IMR-90 (cell line): ENCODE measurements at regions not wholly inside any gene's neighbourhood (a gene's known extent, or its start where the extent isn't known, plus 50 kb on each side); places are given as distances from the start of the nearest gene placed in this dataset.

Source experiments
- ATAC-seq: fragments of 200-7000 bp; cut with Tn5 transposase; 2 replicates; pipeline ENCODE4 v1.9.1; 2020; ENCODE audit warnings: low read depth, mild to moderate bottlenecking, moderate library complexity
- BruUV-seq: library from RNA; stranded (reverse); fragments of 400-500 nt; replicated peaks from 2 replicates; lab custom pipeline; 2021; lab: Mats Ljungman, UMichigan
- CTCF ChIA-PET: fragments of 300-600 bp; formaldehyde crosslinking; extraction: SDS; loops from one replicate; lab custom pipeline; 2021; ENCODE audit warnings: antibody characterized with exemption; lab: Yijun Ruan, JAX
- POLR2A ChIA-PET: fragments of 300-600 bp; sonication (Branson Sonifier 250); formaldehyde crosslinking; loops from one replicate; lab custom pipeline; 2022; ENCODE audit warnings: antibody characterized with exemption; ENCODE audit not compliant: unreplicated experiment; lab: Charles Lee
- DNase-seq: peaks from one replicate; pipeline ENCODE4 v3.0.0; 2013
- H2AFZ ChIP-seq: replicated peaks from 2 replicates; pipeline ENCODE3; 2013; ENCODE audit warnings: low read length, mild to moderate bottlenecking; ENCODE audit not compliant: poor library complexity
- H2AK5ac ChIP-seq: 2 replicates; pipeline ENCODE4 v1.6.1; 2013; ENCODE audit warnings: low read depth, low read length, inconsistent platforms
- H2AK9ac ChIP-seq: replicated peaks from 2 replicates; pipeline ENCODE3; 2013; ENCODE audit warnings: mild to moderate bottlenecking, low read depth, low read length, moderate library complexity; ENCODE audit not compliant: poor library complexity
- H2BK120ac ChIP-seq: 2 replicates; pipeline ENCODE4 v1.6.1; 2013; ENCODE audit warnings: low read depth, low read length, inconsistent platforms
- H2BK15ac ChIP-seq: 3 replicates; pipeline ENCODE4 v1.6.1; 2013; ENCODE audit warnings: low read depth, low read length, inconsistent platforms
- H2BK20ac ChIP-seq: 2 replicates; pipeline ENCODE4 v1.6.1; 2013; ENCODE audit warnings: low read depth, mild to moderate bottlenecking, inconsistent platforms, low read length, moderate library complexity
- H2BK5ac ChIP-seq: 2 replicates; pipeline ENCODE4 v1.6.1; 2013; ENCODE audit warnings: mild to moderate bottlenecking, low read depth, low read length, inconsistent platforms; ENCODE audit not compliant: poor library complexity, severe bottlenecking
- H3K14ac ChIP-seq: replicated peaks from 2 replicates; pipeline ENCODE4 v1.6.1; 2013; ENCODE audit warnings: low read depth, low read length, inconsistent platforms
- H3K18ac ChIP-seq: 2 replicates; pipeline ENCODE4 v1.6.1; 2013; ENCODE audit warnings: low read depth, low read length, control low read depth
- H3K23ac ChIP-seq: 2 replicates; pipeline ENCODE4 v1.6.1; 2013; ENCODE audit warnings: low read depth, low read length, inconsistent platforms
- H3K27ac ChIP-seq: 2 replicates; pipeline ENCODE4 v1.5.1; 2013; ENCODE audit warnings: mild to moderate bottlenecking, control low read depth, low read length; ENCODE audit not compliant: insufficient read depth
- H3K27me3 ChIP-seq: 2 replicates; pipeline ENCODE4 v1.6.1; 2013; ENCODE audit warnings: low read length; ENCODE audit not compliant: control insufficient read depth, insufficient read depth
- H3K36me3 ChIP-seq: 2 replicates; pipeline ENCODE4 v1.6.1; 2013; ENCODE audit warnings: low read length, mixed read lengths; ENCODE audit not compliant: control insufficient read depth, insufficient read depth
- H3K4ac ChIP-seq: 2 replicates; pipeline ENCODE4 v1.6.1; 2013; ENCODE audit warnings: low read depth, low read length, inconsistent platforms
- H3K4me1 ChIP-seq: 2 replicates; pipeline ENCODE4 v1.6.1; 2013; ENCODE audit warnings: low read length, mixed read lengths; ENCODE audit not compliant: control insufficient read depth, insufficient read depth
- H3K4me2 ChIP-seq: 2 replicates; pipeline ENCODE4 v1.6.1; 2013; ENCODE audit warnings: low read depth, mild to moderate bottlenecking, control low read depth, low read length, moderate library complexity
- H3K4me3 ChIP-seq: 2 replicates; pipeline ENCODE4 v1.5.1; 2013; ENCODE audit warnings: low read depth, mild to moderate bottlenecking, control low read depth, low read length, moderate library complexity; ENCODE audit not compliant: insufficient read depth
- H3K56ac ChIP-seq: 2 replicates; pipeline ENCODE4 v1.6.1; 2013; ENCODE audit warnings: low read length, inconsistent platforms; ENCODE audit not compliant: insufficient read depth; ENCODE audit errors: extremely low read depth
- H3K79me1 ChIP-seq, 2 experiments: 2 replicates each; pipeline ENCODE4 v1.6.1; 2013; ENCODE audit warnings: low read length in 2 of 2, inconsistent platforms in 1 of 2, low read depth in 1 of 2
- H3K9ac ChIP-seq: 2 replicates; pipeline ENCODE4 v1.6.1; 2013; ENCODE audit warnings: low read depth, low read length, control low read depth
- H3K9me1 ChIP-seq: 2 replicates; pipeline ENCODE4 v1.6.1; 2013; ENCODE audit warnings: low read length, inconsistent platforms; ENCODE audit not compliant: insufficient read depth
- H3K9me3 ChIP-seq: 2 replicates; pipeline ENCODE4 v1.6.1; 2013; ENCODE audit warnings: low read length; ENCODE audit not compliant: control insufficient read depth, insufficient read depth
- H4K20me1 ChIP-seq: 2 replicates; pipeline ENCODE4 v1.6.1; 2013; ENCODE audit warnings: low read length, inconsistent platforms; ENCODE audit not compliant: insufficient read depth
- H4K5ac ChIP-seq: 2 replicates; pipeline ENCODE4 v1.6.1; 2013; ENCODE audit warnings: mild to moderate bottlenecking, low read depth, low read length, control low read depth
- H4K8ac ChIP-seq, 2 experiments: 2 replicates each; pipeline ENCODE4 v1.6.1; 2013; ENCODE audit warnings: low read depth in 2 of 2, low read length in 2 of 2, control low read depth in 1 of 2, inconsistent platforms in 1 of 2
- H4K91ac ChIP-seq: 2 replicates; pipeline ENCODE4 v1.6.1; 2013; ENCODE audit warnings: low read depth, low read length, inconsistent platforms; ENCODE audit not compliant: insufficient read depth
- BHLHE40 ChIP-seq: fragments of 150-350 bp; IDR thresholded peaks from 2 replicates; pipeline ENCODE4 v1.6.1; 2016; ENCODE audit warnings: mild to moderate bottlenecking, low read depth, low read length
- CEBPB ChIP-seq: IDR thresholded peaks from 2 replicates; pipeline ENCODE4 v1.6.1; 2012; ENCODE audit warnings: low read depth, low read length, improper control_type of control experiment
- CHD1 ChIP-seq: IDR thresholded peaks from 2 replicates; pipeline ENCODE4 v1.6.1; 2012; ENCODE audit warnings: low read depth, low read length, improper control_type of control experiment
- FOS ChIP-seq: fragments of 150-350 bp; IDR thresholded peaks from 2 replicates; pipeline ENCODE4 v1.6.1; 2016; ENCODE audit warnings: low read depth, low read length
- MAFK ChIP-seq: IDR thresholded peaks from 2 replicates; pipeline ENCODE4 v1.6.1; 2012; ENCODE audit warnings: low read depth, low read length, improper control_type of control experiment
- MAZ ChIP-seq: IDR thresholded peaks from 2 replicates; pipeline ENCODE4 v1.6.1; 2012; ENCODE audit warnings: low read depth, mild to moderate bottlenecking, low read length, improper control_type of control experiment, moderate library complexity, borderline replicate concordance
- MXI1 ChIP-seq: IDR thresholded peaks from 2 replicates; pipeline ENCODE4 v1.6.1; 2012; ENCODE audit warnings: low read depth, mild to moderate bottlenecking, low read length, moderate library complexity, borderline replicate concordance
- NFE2L2 ChIP-seq: fragments of 150-350 bp; IDR thresholded peaks from 2 replicates; pipeline ENCODE4 v1.6.1; 2016; ENCODE audit warnings: low read depth, mild to moderate bottlenecking, low read length
- POLR2A ChIP-seq: IDR thresholded peaks from 2 replicates; pipeline ENCODE4 v1.6.1; 2012; ENCODE audit warnings: mild to moderate bottlenecking, low read depth, low read length
- RAD21 ChIP-seq: IDR thresholded peaks from 2 replicates; pipeline ENCODE4 v1.6.1; 2012; ENCODE audit warnings: low read length, improper control_type of control experiment
- RCOR1 ChIP-seq: IDR thresholded peaks from 2 replicates; pipeline ENCODE4 v1.6.1; 2012; ENCODE audit warnings: mild to moderate bottlenecking, low read length, improper control_type of control experiment; ENCODE audit not compliant: insufficient replicate concordance
- RFX5 ChIP-seq: IDR thresholded peaks from 2 replicates; pipeline ENCODE4 v1.8.0; 2012; ENCODE audit warnings: low read depth, mild to moderate bottlenecking, low read length, moderate library complexity
- SMC3 ChIP-seq: fragments of 150-350 bp; IDR thresholded peaks from 2 replicates; pipeline ENCODE4 v1.6.1; 2016; ENCODE audit warnings: low read depth, mild to moderate bottlenecking, antibody characterized with exemption, low read length, moderate library complexity
- WGBS, 2 experiments: methylation state at CpG; one replicate each; pipeline versions ENCODE4 v1.1.5 to v1.1.7; 2013; ENCODE audit warnings: missing lambda C conversion rate in 2 of 2; ENCODE audit not compliant: insufficient read length in 1 of 2; ENCODE audit errors: extremely low coverage in 2 of 2; 5-methylcytosine and 5-hydroxymethylcytosine counted together
- dilution Hi-C: fragments of 300-500 bp; cut with HindIII; formaldehyde crosslinking; loops from one replicate; pipeline ENCODE4 v1.14.3; 2018; ENCODE audit warnings: low sequenced_read_pairs; ENCODE audit not compliant: unreplicated experiment
- in situ Hi-C: fragments of 300-500 bp; cut with MboI; formaldehyde crosslinking; loops from 3 replicates; pipeline ENCODE4 v1.14.3; 2019; ENCODE audit warnings: low sequenced_read_pairs, inconsistent platforms, mixed read lengths
- intact Hi-C: fragments of 100-400 bp; cut with micrococcal nuclease; formaldehyde crosslinking; loops from 2 replicates; pipeline ENCODE4 v1.10.0; 2022
- TF ChIP-seq, protein P1 (sequence below): fragments of 150-350 bp; IDR thresholded peaks from 2 replicates; pipeline ENCODE4 v1.6.1; 2016; ENCODE audit warnings: low read depth, mild to moderate bottlenecking, low read length, moderate library complexity, borderline replicate concordance
- TF ChIP-seq, protein P2 (sequence below): fragments of 150-350 bp; IDR thresholded peaks from 2 replicates; pipeline ENCODE4 v1.6.1; 2017; ENCODE audit warnings: mild to moderate bottlenecking, antibody characterized with exemption, low read length, low read depth
- TF ChIP-seq, protein P3 (sequence below): conservative IDR thresholded peaks from 2 replicates; pipeline ENCODE4 v1.5.1; 2012; ENCODE audit warnings: mild to moderate bottlenecking, low read depth, low read length, improper control_type of control experiment

DNA sequence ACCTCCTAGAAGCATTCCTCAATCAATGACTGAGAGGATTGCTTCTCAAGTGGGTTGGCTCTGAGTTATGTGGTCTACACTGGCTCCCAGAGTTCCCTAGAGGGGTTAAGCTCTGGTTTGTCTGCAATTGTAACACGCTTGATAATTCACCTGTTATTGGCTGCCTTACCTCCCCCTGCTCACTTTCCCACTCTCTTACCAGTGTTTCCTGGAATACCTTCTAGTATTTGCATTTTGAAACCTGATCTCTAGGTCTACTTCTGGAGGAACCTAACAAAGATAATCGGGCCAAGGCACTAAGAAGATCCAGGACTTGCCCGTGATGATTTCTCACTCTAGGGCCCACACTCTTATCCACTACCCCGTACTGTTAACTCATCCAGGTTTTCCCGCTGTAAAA lies 110.1 kb upstream of the MAP3K1 start:
- H3K27me3 ChIP-seq: peaks cover 17% of the 10 kb centered on the region
- intact Hi-C loops: no loop called here
- dilution Hi-C loops: no loop called here
- no peak overlapping the region for H3K23ac ChIP-seq
- H2AK5ac ChIP-seq: no peak overlapping the region
- CTCF ChIA-PET: no interaction called here
- TF ChIP-seq, protein P1, sequence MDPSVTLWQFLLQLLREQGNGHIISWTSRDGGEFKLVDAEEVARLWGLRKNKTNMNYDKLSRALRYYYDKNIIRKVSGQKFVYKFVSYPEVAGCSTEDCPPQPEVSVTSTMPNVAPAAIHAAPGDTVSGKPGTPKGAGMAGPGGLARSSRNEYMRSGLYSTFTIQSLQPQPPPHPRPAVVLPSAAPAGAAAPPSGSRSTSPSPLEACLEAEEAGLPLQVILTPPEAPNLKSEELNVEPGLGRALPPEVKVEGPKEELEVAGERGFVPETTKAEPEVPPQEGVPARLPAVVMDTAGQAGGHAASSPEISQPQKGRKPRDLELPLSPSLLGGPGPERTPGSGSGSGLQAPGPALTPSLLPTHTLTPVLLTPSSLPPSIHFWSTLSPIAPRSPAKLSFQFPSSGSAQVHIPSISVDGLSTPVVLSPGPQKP: no peak
- TF ChIP-seq MAZ (no peak), RFX5 (no peak), FOS (no peak), NFE2L2 (no peak), RCOR1 (no peak), MAFK (no peak), CEBPB (no peak), BHLHE40 (no peak), RAD21 (no peak), SMC3 (no peak), CHD1 (no peak), MXI1 (no peak), POLR2A (no peak)
- TF ChIP-seq, protein P2, sequence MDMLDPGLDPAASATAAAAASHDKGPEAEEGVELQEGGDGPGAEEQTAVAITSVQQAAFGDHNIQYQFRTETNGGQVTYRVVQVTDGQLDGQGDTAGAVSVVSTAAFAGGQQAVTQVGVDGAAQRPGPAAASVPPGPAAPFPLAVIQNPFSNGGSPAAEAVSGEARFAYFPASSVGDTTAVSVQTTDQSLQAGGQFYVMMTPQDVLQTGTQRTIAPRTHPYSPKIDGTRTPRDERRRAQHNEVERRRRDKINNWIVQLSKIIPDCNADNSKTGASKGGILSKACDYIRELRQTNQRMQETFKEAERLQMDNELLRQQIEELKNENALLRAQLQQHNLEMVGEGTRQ: no peak
- TF ChIP-seq, protein P3, sequence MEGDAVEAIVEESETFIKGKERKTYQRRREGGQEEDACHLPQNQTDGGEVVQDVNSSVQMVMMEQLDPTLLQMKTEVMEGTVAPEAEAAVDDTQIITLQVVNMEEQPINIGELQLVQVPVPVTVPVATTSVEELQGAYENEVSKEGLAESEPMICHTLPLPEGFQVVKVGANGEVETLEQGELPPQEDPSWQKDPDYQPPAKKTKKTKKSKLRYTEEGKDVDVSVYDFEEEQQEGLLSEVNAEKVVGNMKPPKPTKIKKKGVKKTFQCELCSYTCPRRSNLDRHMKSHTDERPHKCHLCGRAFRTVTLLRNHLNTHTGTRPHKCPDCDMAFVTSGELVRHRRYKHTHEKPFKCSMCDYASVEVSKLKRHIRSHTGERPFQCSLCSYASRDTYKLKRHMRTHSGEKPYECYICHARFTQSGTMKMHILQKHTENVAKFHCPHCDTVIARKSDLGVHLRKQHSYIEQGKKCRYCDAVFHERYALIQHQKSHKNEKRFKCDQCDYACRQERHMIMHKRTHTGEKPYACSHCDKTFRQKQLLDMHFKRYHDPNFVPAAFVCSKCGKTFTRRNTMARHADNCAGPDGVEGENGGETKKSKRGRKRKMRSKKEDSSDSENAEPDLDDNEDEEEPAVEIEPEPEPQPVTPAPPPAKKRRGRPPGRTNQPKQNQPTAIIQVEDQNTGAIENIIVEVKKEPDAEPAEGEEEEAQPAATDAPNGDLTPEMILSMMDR: no peak
- no peak overlapping the region for H3K18ac ChIP-seq
- no peak overlapping the region for H3K4me3 ChIP-seq
- no peaks in the 10 kb centered on the region for H3K4me1 ChIP-seq
- no peak overlapping the region for H3K4ac ChIP-seq
- no peaks in the 10 kb centered on the region for H4K20me1 ChIP-seq
- no peak overlapping the region for H2BK120ac ChIP-seq
- H3K14ac ChIP-seq: no peak overlapping the region
- ATAC-seq (no peak), DNase-seq (no peak)
- H3K9me3 ChIP-seq: no peaks in the 10 kb centered on the region
- H2BK20ac ChIP-seq: no peak overlapping the region
- H3K56ac ChIP-seq: no peak overlapping the region
- H4K5ac ChIP-seq: no peak overlapping the region
- H3K36me3 ChIP-seq: no peaks in the 10 kb centered on the region
- no peak overlapping the region for H2BK15ac ChIP-seq
- no TSS peak for BruUV-seq
- H3K79me1 ChIP-seq: no peaks in the 10 kb centered on the region
- in situ Hi-C loops: no loop called here
- no peak overlapping the region for H2AFZ ChIP-seq
- no peak overlapping the region for H4K8ac ChIP-seq
- no peaks in the 10 kb centered on the region for H3K9me1 ChIP-seq
- WGBS, 2 experiments: 46% methylated on average over 4 of the region's 5 CpGs; no CpG with 5 or more reads in 1 of the 2 experiments
- H2BK5ac ChIP-seq: no peak overlapping the region
- H3K4me2 ChIP-seq: no peak overlapping the region
- no peak overlapping the region for H2AK9ac ChIP-seq
- POLR2A ChIA-PET: no interaction called here
- no peak overlapping the region for H3K27ac ChIP-seq
- no peak overlapping the region for H3K9ac ChIP-seq
- H4K91ac ChIP-seq: no peak overlapping the region
